ENCODE measurements at regions not wholly inside any gene's neighbourhood (a gene's known extent, or its start where the extent isn't known, plus 50 kb on each side); places are given as distances from the start of the nearest gene placed in this dataset.

DNA sequence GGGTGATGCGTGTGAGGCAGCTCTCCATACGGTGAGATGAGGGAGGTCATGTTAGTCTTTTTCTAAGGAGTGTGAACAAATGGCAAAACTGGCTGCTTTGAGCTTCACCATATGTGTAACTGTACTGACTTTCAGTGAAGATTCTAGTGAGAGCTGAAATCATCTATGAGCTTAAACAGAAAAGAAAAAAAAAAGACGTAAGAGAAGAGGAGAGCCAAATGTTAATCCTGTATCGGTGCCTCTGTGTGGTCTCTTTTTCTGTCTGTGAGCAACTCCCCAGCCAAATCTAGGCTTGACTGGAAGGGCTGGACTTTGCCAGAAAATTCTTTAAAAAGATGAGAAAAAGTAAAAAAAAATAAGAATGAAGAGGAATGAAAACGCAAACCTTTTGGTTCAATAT, 209.7 kb upstream of the TUT7 start:
- H3K4me1 ChIP-seq (ENCODE audit: insufficient read depth, low read length), result no peaks in the 10 kb centered on the region
- H3K27me3 ChIP-seq (ENCODE audit: control insufficient read depth in 1 of 2, insufficient read depth in 2 of 2, low read length in 2 of 2), result peaks cover 0 to 4% of the 10 kb centered on the region in 2 experiments; a peak in 1 of 5 replicates
- H3K4me2 ChIP-seq (ENCODE audit: low read depth, low read length), result no peak overlapping the region
- intact Hi-C loops (cut with micrococcal nuclease; ENCODE audit: unreplicated experiment), result no loop called here
- in situ Hi-C loops (cut with HindIII; ENCODE audit: extremely low pct_ligation_motif_present, low pct_unique_long_range_greater_than_20kb), result no loop called here
- no peaks in the 10 kb centered on the region for H3K79me2 ChIP-seq (ENCODE audit: insufficient read depth, low read length)
- H3K9ac ChIP-seq (ENCODE audit: insufficient read depth, low read depth, low read length), result no peak overlapping the region
- DNase-seq (ENCODE audit: low spot score), result no peak
- H3K9me3 ChIP-seq (ENCODE audit: low read length), result no peaks in the 10 kb centered on the region
- BruUV-seq (replicated peaks), result no TSS peak
- POLR2A ChIA-PET, result no interaction called here
- H3K36me3 ChIP-seq (replicated peaks in 1 of 2; ENCODE audit: control insufficient read depth in 1 of 2, insufficient read depth in 2 of 2, low read length in 2 of 2), result no peaks in the 10 kb centered on the region
- 39% methylated on average over 5 of the region's 5 CpGs for WGBS (ENCODE audit: low lambda C conversion rate)
- no peaks in the 10 kb centered on the region for H4K20me1 ChIP-seq (ENCODE audit: insufficient read depth, low read length)
- H3K27ac ChIP-seq (ENCODE audit: extremely low read length, insufficient read depth, low read length), result no peak overlapping the region
- no peak for ATAC-seq
- no peak for TF ChIP-seq ZNF747 (CRISPR knock-in tag; IDR thresholded peaks at IDR 0.05; ENCODE audit: borderline replicate concordance)
- TF ChIP-seq MED1 (CRISPR knock-in tag; IDR thresholded peaks at IDR 0.05), result no peak
- TF ChIP-seq RORA (CRISPR knock-in tag; IDR thresholded peaks at IDR 0.05), result no peak
- TF ChIP-seq ZFAT (CRISPR knock-in tag; conservative IDR thresholded peaks at IDR 0.05), result no peak
- TF ChIP-seq PLRG1 (conservative IDR thresholded peaks at IDR 0.05), result no peak
- no peak for TF ChIP-seq ZNF607 (CRISPR knock-in tag; IDR thresholded peaks at IDR 0.05; ENCODE audit: borderline replicate concordance)
- TF ChIP-seq ZBTB42 (CRISPR knock-in tag; IDR thresholded peaks at IDR 0.05), result no peak
- no peak for TF ChIP-seq RBM39 (IDR thresholded peaks at IDR 0.05; ENCODE audit: low read depth, low read length, poor library complexity, severe bottlenecking)
- TF ChIP-seq ZNF891 (CRISPR knock-in tag; IDR thresholded peaks at IDR 0.05), result no peak
- TF ChIP-seq, protein P1, sequence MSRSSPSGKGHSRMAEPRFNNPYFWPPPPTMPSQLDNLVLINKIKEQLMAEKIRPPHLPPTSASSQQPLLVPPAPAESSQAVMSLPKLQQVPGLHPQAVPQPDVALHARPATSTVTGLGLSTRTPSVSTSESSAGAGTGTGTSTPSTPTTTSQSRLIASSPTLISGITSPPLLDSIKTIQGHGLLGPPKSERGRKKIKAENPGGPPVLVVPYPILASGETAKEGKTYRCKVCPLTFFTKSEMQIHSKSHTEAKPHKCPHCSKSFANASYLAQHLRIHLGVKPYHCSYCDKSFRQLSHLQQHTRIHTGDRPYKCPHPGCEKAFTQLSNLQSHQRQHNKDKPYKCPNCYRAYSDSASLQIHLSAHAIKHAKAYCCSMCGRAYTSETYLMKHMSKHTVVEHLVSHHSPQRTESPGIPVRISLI (CRISPR knock-in tag; IDR thresholded peaks at IDR 0.05; ENCODE audit: borderline replicate concordance), result no peak
- no peak for TF ChIP-seq SP2 (CRISPR knock-in tag; IDR thresholded peaks at IDR 0.05)
- TF ChIP-seq, protein P2, sequence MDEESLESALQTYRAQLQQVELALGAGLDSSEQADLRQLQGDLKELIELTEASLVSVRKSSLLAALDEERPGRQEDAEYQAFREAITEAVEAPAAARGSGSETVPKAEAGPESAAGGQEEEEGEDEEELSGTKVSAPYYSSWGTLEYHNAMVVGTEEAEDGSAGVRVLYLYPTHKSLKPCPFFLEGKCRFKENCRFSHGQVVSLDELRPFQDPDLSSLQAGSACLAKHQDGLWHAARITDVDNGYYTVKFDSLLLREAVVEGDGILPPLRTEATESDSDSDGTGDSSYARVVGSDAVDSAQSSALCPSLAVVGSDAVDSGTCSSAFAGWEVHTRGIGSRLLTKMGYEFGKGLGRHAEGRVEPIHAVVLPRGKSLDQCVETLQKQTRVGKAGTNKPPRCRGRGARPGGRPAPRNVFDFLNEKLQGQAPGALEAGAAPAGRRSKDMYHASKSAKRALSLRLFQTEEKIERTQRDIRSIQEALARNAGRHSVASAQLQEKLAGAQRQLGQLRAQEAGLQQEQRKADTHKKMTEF (CRISPR knock-in tag; IDR thresholded peaks at IDR 0.05), result no peak
- TF ChIP-seq ZNF335 (CRISPR knock-in tag; IDR thresholded peaks at IDR 0.05), result no peak
- TF ChIP-seq GATAD1 (CRISPR knock-in tag; IDR thresholded peaks at IDR 0.05), result no peak
- CTCF ChIA-PET (ENCODE audit: low intra/inter-chr PET ratio, low total read pairs), result no interaction called here
- FAIRE-seq, result no peak
- H3K4me3 ChIP-seq (replicated peaks in 1 of 3; ENCODE audit: insufficient read depth in 1 of 3, low read depth in 2 of 3, low read length in 3 of 3), result no peak overlapping the region
- H2AFZ ChIP-seq (ENCODE audit: low read length), result no peak overlapping the region

Data from HepG2 (cell line).